ENCODE measurements at regions not wholly inside any gene's neighbourhood (a gene's known extent, or its start where the extent isn't known, plus 50 kb on each side); places are given as distances from the start of the nearest gene placed in this dataset.

DNA sequence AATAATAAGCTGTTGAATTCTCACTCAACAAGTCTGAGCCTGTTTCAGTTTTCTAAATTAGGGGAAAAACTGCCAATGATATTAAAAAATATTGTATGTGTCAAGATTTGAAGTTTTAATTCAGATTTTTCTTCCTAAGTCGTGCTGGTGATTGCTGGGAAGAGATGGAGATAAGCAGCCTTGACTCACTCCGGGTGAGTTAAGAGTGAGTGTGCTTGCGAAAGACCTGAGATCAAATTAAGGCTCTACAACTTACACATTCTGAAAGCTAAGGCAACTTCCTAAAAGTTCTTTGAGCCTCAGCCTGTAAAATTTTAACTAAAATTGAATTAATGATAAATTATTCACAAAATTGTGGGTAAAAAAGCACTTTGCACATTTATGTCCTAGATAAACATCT lies 1441.2 kb downstream of the PCDH7 start:
- no peak for DNase-seq (ENCODE audit: low spot score)

GRCh38 chr4:32163125-32163524 lies 1443.0 kb downstream of the PCDH7 start:
- no peak for DNase-seq (ENCODE audit: low spot score)

DNA sequence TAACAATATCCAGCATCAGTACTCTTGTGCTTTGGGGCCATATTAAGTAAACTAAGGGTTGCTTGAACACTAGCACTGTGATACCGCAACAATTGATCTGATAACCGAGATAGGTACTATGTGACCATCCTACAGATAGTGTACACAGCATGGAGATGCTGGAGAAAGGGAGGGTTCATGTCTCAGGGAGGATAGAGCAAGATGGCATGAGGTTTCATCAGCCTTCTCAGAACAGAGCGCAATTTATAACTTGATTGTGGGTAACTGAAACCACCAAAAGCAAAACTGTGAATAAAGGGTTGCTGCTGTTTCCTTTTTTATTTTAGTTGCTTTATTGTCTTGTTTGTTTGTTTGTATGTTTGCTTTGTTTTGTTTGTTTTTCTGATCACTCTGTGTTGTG lies 1449.7 kb downstream of the PCDH7 start:
- no peak for DNase-seq (ENCODE audit: low spot score)

DNA sequence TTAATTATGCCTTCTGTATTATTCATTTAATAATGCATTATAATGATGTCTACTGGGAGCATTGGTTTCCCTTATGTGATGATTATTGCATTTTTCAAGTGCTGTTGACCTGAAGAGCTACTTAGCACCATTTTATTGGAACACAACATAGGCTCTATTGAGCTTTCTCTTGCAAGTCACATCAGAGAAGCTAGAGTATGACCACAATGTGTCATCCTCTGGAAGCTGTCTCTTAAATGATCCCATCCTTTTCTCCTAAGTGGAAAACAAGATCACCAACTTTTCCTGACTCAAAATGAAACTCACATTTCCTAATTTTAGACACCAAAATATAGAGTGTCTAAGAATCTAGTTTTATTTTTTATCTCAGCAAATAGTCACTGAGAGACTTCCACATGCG lies 1451.9 kb downstream of the PCDH7 start:
- no peak for DNase-seq (ENCODE audit: low spot score)

DNA sequence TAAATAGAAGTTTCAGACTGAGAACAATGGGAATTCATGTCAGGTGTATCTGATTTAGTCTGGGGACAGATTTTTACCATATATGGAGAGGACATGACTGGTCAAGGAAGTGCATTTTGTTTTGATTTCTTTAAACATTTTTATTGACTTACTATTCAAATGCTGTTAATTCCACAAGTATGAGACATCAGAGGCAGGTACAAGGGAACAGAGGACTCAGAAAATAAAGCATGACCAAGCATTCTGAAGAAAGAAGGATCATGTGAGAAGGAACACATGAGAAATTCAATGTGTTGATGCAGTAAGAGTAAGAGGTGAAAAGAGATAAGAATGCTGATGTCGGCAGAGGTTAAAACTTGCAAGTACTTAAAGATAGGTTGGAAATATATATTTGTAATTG lies 1452.6 kb downstream of the PCDH7 start:
- no peak for DNase-seq (ENCODE audit: low spot score)

DNA sequence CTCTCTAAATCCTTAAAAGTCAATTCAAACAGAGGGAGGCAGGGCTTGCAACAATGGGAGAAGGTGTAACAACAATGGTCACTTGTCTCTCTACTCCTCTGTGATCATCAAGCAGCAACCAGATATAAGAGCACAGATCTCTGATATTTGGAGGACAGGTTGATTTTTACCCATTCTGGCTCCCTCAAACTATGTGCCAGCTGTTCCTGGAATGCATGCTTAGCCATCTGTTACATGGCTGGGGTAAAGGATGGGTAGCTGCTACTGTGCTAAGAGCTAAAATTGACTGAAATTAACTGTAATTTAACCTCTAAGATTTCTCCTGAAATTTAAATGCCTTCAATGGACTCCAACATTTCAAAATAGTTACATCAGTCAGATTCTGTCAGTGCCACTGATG lies 1459.9 kb downstream of the PCDH7 start:
- DNase-seq (ENCODE audit: low spot score) = no peak

DNA sequence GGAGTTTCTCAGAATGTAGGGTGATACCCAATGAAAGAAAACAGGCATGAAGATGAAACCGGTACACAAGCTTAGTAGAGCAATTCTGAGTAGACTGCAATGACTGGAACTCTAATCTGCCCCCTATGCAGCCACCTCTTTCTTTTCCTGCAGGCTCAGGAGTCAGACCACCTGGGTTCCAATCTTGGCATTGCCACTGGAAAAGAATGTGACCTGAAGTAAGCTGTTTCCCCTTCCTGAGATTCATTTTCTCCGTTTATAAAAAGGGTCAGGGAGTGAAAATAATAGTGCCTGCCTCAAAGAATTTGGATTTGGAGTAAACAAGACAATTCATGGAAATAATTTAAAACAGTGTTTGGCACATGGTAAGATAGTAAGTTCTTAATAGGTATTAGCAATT lies 1464.0 kb downstream of the PCDH7 start:
- no peak for DNase-seq (ENCODE audit: low spot score)

- no peak for DNase-seq (ENCODE audit: low spot score)
Measured at GRCh38 chr4:32189130-32189529, 1469.0 kb downstream of the PCDH7 start.

GRCh38 chr4:32189788-32190187 lies 1469.6 kb downstream of the PCDH7 start:
- DNase-seq (ENCODE audit: low spot score) = no peak

- no peak for DNase-seq (ENCODE audit: low spot score)
Measured at GRCh38 chr4:32191961-32192360, 1471.8 kb downstream of the PCDH7 start.

- no peak for DNase-seq (ENCODE audit: low spot score)
Measured at GRCh38 chr4:32192363-32192762, 1472.2 kb downstream of the PCDH7 start.

GRCh38 chr4:32192991-32193390 lies 1472.8 kb downstream of the PCDH7 start:
- DNase-seq (ENCODE audit: low spot score) = no peak

GRCh38 chr4:32196950-32197688 lies 1477.0 kb downstream of the PCDH7 start:
- no peak for DNase-seq (ENCODE audit: low spot score)

- DNase-seq (ENCODE audit: low spot score) = no peak
Measured at GRCh38 chr4:32199639-32200038, 1479.5 kb downstream of the PCDH7 start.

- no peak for DNase-seq (ENCODE audit: low spot score)
Measured at GRCh38 chr4:32203340-32203739, 1483.2 kb downstream of the PCDH7 start.

- no peak for DNase-seq (ENCODE audit: low spot score)
Measured at GRCh38 chr4:32206756-32207155, 1486.6 kb downstream of the PCDH7 start.

DNA sequence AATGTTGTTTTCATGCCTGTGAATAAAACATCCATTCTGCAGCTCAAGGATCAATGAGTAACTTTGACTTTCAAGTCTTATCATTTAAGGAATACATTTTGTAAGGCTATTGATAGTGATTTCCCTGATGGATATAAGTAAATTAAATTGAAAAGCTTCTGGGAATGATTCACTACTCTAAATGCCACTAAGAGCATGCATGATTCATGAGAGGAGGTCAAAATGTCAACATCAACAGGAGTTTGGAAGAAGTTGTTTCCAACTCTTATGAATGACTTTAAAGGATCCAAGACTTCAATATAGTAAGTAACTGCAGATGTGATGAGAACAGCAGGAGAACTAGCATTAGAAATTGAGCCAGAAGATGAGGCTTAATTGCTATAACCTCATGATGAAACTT lies 1487.3 kb downstream of the PCDH7 start:
- no peak for DNase-seq (ENCODE audit: low spot score)

- DNase-seq (ENCODE audit: low spot score) = no peak
Measured at GRCh38 chr4:32215277-32215676, 1495.1 kb downstream of the PCDH7 start.

GRCh38 chr4:32216502-32216901 lies 1496.3 kb downstream of the PCDH7 start:
- DNase-seq (ENCODE audit: low spot score) = no peak

GRCh38 chr4:32219306-32220075 lies 1499.3 kb downstream of the PCDH7 start:
- DNase-seq (ENCODE audit: low spot score) = no peak

DNA sequence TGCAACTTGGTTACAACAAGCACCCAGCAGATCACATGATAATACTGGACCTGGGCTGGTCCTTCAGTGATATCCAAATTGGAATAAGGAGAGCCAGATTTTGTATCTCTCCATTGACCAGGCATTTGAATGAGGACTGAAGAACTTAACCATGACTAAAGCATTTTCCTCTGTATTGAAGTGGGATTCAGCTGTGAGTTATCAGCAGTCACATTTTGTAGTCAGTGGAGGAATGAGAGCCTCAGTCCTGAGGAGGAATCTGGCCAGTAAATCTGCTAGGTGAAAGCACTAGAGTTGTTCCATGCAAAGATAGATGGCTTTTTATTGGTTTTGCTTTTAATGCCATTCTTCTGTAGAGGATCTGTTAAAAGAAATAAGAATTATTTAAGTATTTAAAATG lies 1506.0 kb downstream of the PCDH7 start:
- no peak for DNase-seq (ENCODE audit: low spot score)

DNA sequence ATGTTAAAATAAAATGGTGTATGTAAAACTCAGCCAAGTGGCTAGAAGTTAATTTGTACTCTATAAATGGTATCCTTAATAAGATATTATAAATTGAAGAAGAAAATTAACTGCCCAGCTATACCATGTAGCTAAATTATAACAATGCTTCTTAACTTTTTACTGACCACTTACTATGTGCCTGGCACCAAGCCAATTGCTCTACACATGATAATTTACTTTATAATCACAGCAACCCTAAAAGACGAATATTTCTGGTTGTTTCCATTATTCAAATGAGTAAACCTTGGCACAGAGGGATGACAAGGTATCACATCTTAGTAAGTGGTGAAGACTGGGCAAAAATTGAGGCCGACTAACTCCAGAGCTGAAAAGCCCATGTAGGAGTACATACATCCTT lies 1506.6 kb downstream of the PCDH7 start:
- no peak for DNase-seq (ENCODE audit: low spot score)

- DNase-seq (ENCODE audit: low spot score) = no peak
Measured at GRCh38 chr4:32243926-32244325, 1523.8 kb downstream of the PCDH7 start.

- no peak for DNase-seq (ENCODE audit: low spot score)
Measured at GRCh38 chr4:32249040-32249439, 1528.9 kb downstream of the PCDH7 start.
